HK-2 (cell line): ENCODE measurements at regions not wholly inside any gene's neighbourhood (a gene's known extent, or its start where the extent isn't known, plus 50 kb on each side); places are given as distances from the start of the nearest gene placed in this dataset.

Experiments used
- DNase-seq: peaks from one replicate; pipeline ENCODE4 v3.0.0-alpha.2; 2018; ENCODE audit not compliant: unreplicated experiment

GRCh38 chr16:62583414-62583813, 547.2 kb upstream of the CDH8 start:
- DNase-seq = no peak

- DNase-seq = no peak
These were observed 537.2 kb upstream of the CDH8 start for GRCh38 chr16:62573466-62573865.

GRCh38 chr16:62568926-62569325, 532.7 kb upstream of the CDH8 start:
- no peak for DNase-seq

GRCh38 chr16:62565706-62566105, 529.5 kb upstream of the CDH8 start:
- DNase-seq = no peak

- no peak for DNase-seq
These were observed 528.1 kb upstream of the CDH8 start for GRCh38 chr16:62564291-62564690.

GRCh38 chr16:62562121-62562520, 525.9 kb upstream of the CDH8 start:
- DNase-seq = no peak

- no peak for DNase-seq
These were observed 513.6 kb upstream of the CDH8 start for GRCh38 chr16:62549875-62550274.

- no peak for DNase-seq
These were observed 511.9 kb upstream of the CDH8 start for GRCh38 chr16:62548095-62548494.

GRCh38 chr16:62546701-62547100, 510.5 kb upstream of the CDH8 start:
- no peak for DNase-seq

GRCh38 chr16:62545039-62545438, 508.8 kb upstream of the CDH8 start:
- DNase-seq = no peak

- no peak for DNase-seq
These were observed 507.3 kb upstream of the CDH8 start for GRCh38 chr16:62543516-62543915.

- no peak for DNase-seq
These were observed 503.4 kb upstream of the CDH8 start for GRCh38 chr16:62539657-62540056.

- no peak for DNase-seq
These were observed 494.2 kb upstream of the CDH8 start for GRCh38 chr16:62530426-62530825.

GRCh38 chr16:62516001-62516400, 479.8 kb upstream of the CDH8 start:
- DNase-seq = no peak

- no peak for DNase-seq
These were observed 466.8 kb upstream of the CDH8 start for GRCh38 chr16:62503073-62503472.

GRCh38 chr16:62478903-62479458, 442.7 kb upstream of the CDH8 start:
- no peak for DNase-seq

- DNase-seq = no peak
These were observed 441.6 kb upstream of the CDH8 start for GRCh38 chr16:62477796-62478195.

- DNase-seq = no peak
These were observed 439.3 kb upstream of the CDH8 start for GRCh38 chr16:62475573-62475972.

GRCh38 chr16:62462971-62463370, 426.7 kb upstream of the CDH8 start:
- no peak for DNase-seq

- no peak for DNase-seq
These were observed 414.1 kb upstream of the CDH8 start for GRCh38 chr16:62450291-62450690.

GRCh38 chr16:62445909-62446308, 409.7 kb upstream of the CDH8 start:
- no peak for DNase-seq

- no peak for DNase-seq
These were observed 388.0 kb upstream of the CDH8 start for GRCh38 chr16:62424206-62424605.

GRCh38 chr16:62408760-62409159, 372.5 kb upstream of the CDH8 start:
- no peak for DNase-seq

GRCh38 chr16:62406387-62406786, 370.1 kb upstream of the CDH8 start:
- no peak for DNase-seq
